K562 (cell line): ENCODE measurements at regions not wholly inside any gene's neighbourhood (a gene's known extent, or its start where the extent isn't known, plus 50 kb on each side); places are given as distances from the start of the nearest gene placed in this dataset.

Source experiments
- ATAC-seq: fragments of 200-7000 bp; cut with Tn5 transposase; 3 replicates; pipeline ENCODE4 v1.9.1; 2020; ENCODE audit warnings: moderate library complexity
- BruUV-seq: library from RNA; stranded (reverse); fragments of 400-500 nt; replicated peaks from 2 replicates; lab custom pipeline; 2021; lab: Mats Ljungman, UMichigan
- CTCF ChIA-PET: fragments of 300-600 bp; formaldehyde crosslinking; extraction: SDS; loops from one replicate; lab custom pipeline; 2021; ENCODE audit warnings: low intra/inter-chr PET ratio; lab: Yijun Ruan, JAX
- POLR2A ChIA-PET: fragments of 300-600, 350-650 bp; sonication (Branson Sonifier 250); formaldehyde crosslinking; extraction: SDS; loops from one replicate; lab custom pipeline; 2021; ENCODE audit warnings: antibody characterized with exemption, inconsistent platforms; lab: Yijun Ruan, JAX
- DNase-seq, 4 experiments: peaks; one replicate each; pipeline versions ENCODE4 v3.0.0 to v3.0.0-alpha.2; 2011 to 2018; ENCODE audit warnings: low spot score in 3 of 4, mixed read lengths in 3 of 4; ENCODE audit errors: extremely low read depth in 1 of 4
- FAIRE-seq: peaks from 2 replicates; lab custom pipeline; 2011; peaks lifted over from hg19 to GRCh38; lab: Jason Lieb, UNC
- H2AFZ ChIP-seq: 2 replicates; pipeline ENCODE4 v1.6.0; 2011; ENCODE audit warnings: low read depth, low read length, control low read depth, inconsistent platforms
- H3K27ac ChIP-seq: fragments of 200-600 bp; 3 replicates; pipeline ENCODE4 v1.8.0; 2011; ENCODE audit warnings: low read depth, mild to moderate bottlenecking, control low read depth, inconsistent platforms, low read length, moderate library complexity, mixed read lengths; ENCODE audit errors: extremely low read depth
- H3K27me3 ChIP-seq, 2 experiments: fragments of 300-600 bp in 1 of 2; 2 replicates in 1 of 2; 3 replicates in 1 of 2; pipeline versions ENCODE4 v1.6.0 to v1.8.0; 2011; ENCODE audit warnings: inconsistent platforms in 2 of 2, low read length in 2 of 2, mild to moderate bottlenecking in 1 of 2, mixed read lengths in 1 of 2, moderate library complexity in 1 of 2; ENCODE audit not compliant: control insufficient read depth in 2 of 2, insufficient read depth in 2 of 2
- H3K36me3 ChIP-seq: fragments of 300-600 bp; 3 replicates; pipeline ENCODE4 v1.8.0; 2011; ENCODE audit warnings: mild to moderate bottlenecking, low read length, inconsistent platforms; ENCODE audit not compliant: control insufficient read depth, insufficient read depth
- H3K4me1 ChIP-seq, 2 experiments: fragments of 200-600 bp in 1 of 2; replicated peaks in 1 of 2; 2 replicates in 1 of 2; 3 replicates in 1 of 2; pipeline versions ENCODE4 v1.5.1 to v1.8.0; 2011; ENCODE audit warnings: inconsistent platforms in 2 of 2, low read length in 2 of 2, mild to moderate bottlenecking in 1 of 2, mixed read lengths in 1 of 2, moderate library complexity in 1 of 2; ENCODE audit not compliant: control insufficient read depth in 2 of 2, insufficient read depth in 2 of 2
- H3K4me2 ChIP-seq: 2 replicates; pipeline ENCODE4 v1.6.1; 2011; ENCODE audit warnings: low read length, control low read depth, inconsistent platforms, mixed read lengths; ENCODE audit not compliant: insufficient read depth
- H3K4me3 ChIP-seq: fragments of 200-600 bp; sonication (generic), shearing (Covaris generic); 2 replicates; pipeline ENCODE4 v1.5.1; 2016; ENCODE audit warnings: control low read depth, inconsistent platforms
- H3K79me2 ChIP-seq: fragments of 200-600 bp; 3 replicates; pipeline ENCODE4 v1.8.0; 2011; ENCODE audit warnings: low read length, inconsistent platforms; ENCODE audit not compliant: control insufficient read depth, insufficient read depth
- H3K9ac ChIP-seq, 2 experiments: 2 replicates each; pipeline versions ENCODE4 v1.6.0 to v1.6.1; 2011; ENCODE audit warnings: low read depth in 2 of 2, low read length in 2 of 2, control low read depth in 1 of 2, inconsistent platforms in 1 of 2, mild to moderate bottlenecking in 1 of 2, mixed read lengths in 1 of 2; ENCODE audit not compliant: insufficient read depth in 1 of 2
- H3K9me1 ChIP-seq: one replicate; pipeline ENCODE4 v1.6.0; 2011; ENCODE audit warnings: inconsistent platforms, mild to moderate bottlenecking, low read length, moderate library complexity; ENCODE audit not compliant: control insufficient read depth, insufficient read depth
- H3K9me3 ChIP-seq: replicated peaks from 2 replicates; pipeline ENCODE4 v1.5.1; 2011; ENCODE audit warnings: low read depth, low read length, inconsistent platforms; ENCODE audit not compliant: control insufficient read depth, insufficient read depth
- H4K20me1 ChIP-seq: replicated peaks from 2 replicates; pipeline ENCODE4 v1.6.1; 2011; ENCODE audit warnings: low read length, inconsistent platforms, mixed read lengths; ENCODE audit not compliant: control insufficient read depth, insufficient read depth
- CEBPG ChIP-seq, 3 experiments: fragments of 200-800 bp in 1 of 3; sonication (Bioruptor generic) in 1 of 3; sonication (generic) in 1 of 3; formaldehyde crosslinking in 1 of 3; IDR thresholded peaks in 2 of 3; conservative IDR thresholded peaks in 1 of 3; 2 replicates each; pipeline versions ENCODE4 v1.6.1 to v1.8.0; 2016 to 2022; ENCODE audit warnings: missing compliant biosample characterization in 2 of 3, missing genetic modification characterization in 2 of 3, mild to moderate bottlenecking in 1 of 3, missing genetic modification reagents in 1 of 3
- KHSRP ChIP-seq: fragments of 450-650 bp; IDR thresholded peaks from 2 replicates; pipeline ENCODE4 v1.6.1; 2017
- MBD2 ChIP-seq: sonication (generic); IDR thresholded peaks from 2 replicates; pipeline ENCODE4 v1.6.1; 2016; ENCODE audit warnings: low read depth, borderline replicate concordance
- OTX1 ChIP-seq: fragments of 450-650 bp; formaldehyde crosslinking; IDR thresholded peaks from 2 replicates; pipeline ENCODE4 v1.4.0; 2022; ENCODE audit warnings: mild to moderate bottlenecking
- PCBP2 ChIP-seq: fragments of 200-400 bp; formaldehyde crosslinking; IDR thresholded peaks from 2 replicates; pipeline ENCODE4 v1.6.1; 2018; ENCODE audit warnings: low read length, low read depth, mild to moderate bottlenecking, moderate library complexity; ENCODE audit not compliant: poor library complexity, severe bottlenecking
- POLR2AphosphoS5 ChIP-seq: IDR thresholded peaks from 2 replicates; pipeline ENCODE4 v1.6.1; 2011; ENCODE audit warnings: mild to moderate bottlenecking, low read depth, low read length, moderate library complexity; ENCODE audit not compliant: control insufficient read depth, insufficient read depth
- RHOXF2B ChIP-seq: fragments of 250-450 bp; sonication (Bioruptor Pico); conservative IDR thresholded peaks from 2 replicates; pipeline ENCODE4 v1.5.1; 2021
- ZKSCAN3 ChIP-seq: fragments of 250-450 bp; sonication (Bioruptor Pico); IDR thresholded peaks from 2 replicates; pipeline ENCODE4 v1.4.0; 2020
- ZNF217 ChIP-seq: sonication (generic); formaldehyde crosslinking; IDR thresholded peaks from 2 replicates; pipeline ENCODE4 v1.8.0; 2022; ENCODE audit warnings: mild to moderate bottlenecking, missing genetic modification reagents
- ZNF282 ChIP-seq: sonication (generic); formaldehyde crosslinking; IDR thresholded peaks from 2 replicates; pipeline ENCODE4 v1.8.1; 2023; ENCODE audit warnings: missing genetic modification reagents
- WGBS: fragments of 100-300 bp; shearing (Covaris generic); methylation state at CpG from one replicate; pipeline ENCODE4 v1.1.6; 2016; ENCODE audit warnings: low coverage, mixed read lengths; ENCODE audit not compliant: insufficient coverage; ENCODE audit errors: missing lambda C conversion rate; 5-methylcytosine and 5-hydroxymethylcytosine counted together
- in situ Hi-C: fragments of 300-500 bp; cut with MboI; formaldehyde crosslinking; loops from 4 replicates; pipeline ENCODE4 v1.15.0; 2018; ENCODE audit warnings: inconsistent platforms, mixed read lengths
- intact Hi-C: fragments of 100-400 bp; cut with micrococcal nuclease; formaldehyde crosslinking; loops from 2 replicates; pipeline ENCODE4 v1.14.2; 2022
- TF ChIP-seq, protein P1 (sequence below), 2 experiments: fragments of 450-650 bp in 1 of 2; sonication (generic) in 1 of 2; formaldehyde crosslinking; conservative IDR thresholded peaks; 2 replicates each; pipeline versions ENCODE4 v1.4.0 to v1.8.1; 2020 to 2022; ENCODE audit warnings: mild to moderate bottlenecking in 1 of 2, missing genetic modification reagents in 1 of 2
- TF ChIP-seq, protein P2 (sequence below): IDR thresholded peaks from 2 replicates; pipeline ENCODE4 v1.6.1; 2012; ENCODE audit warnings: low read depth, low read length, improper control_type of control experiment, borderline replicate concordance

DNA sequence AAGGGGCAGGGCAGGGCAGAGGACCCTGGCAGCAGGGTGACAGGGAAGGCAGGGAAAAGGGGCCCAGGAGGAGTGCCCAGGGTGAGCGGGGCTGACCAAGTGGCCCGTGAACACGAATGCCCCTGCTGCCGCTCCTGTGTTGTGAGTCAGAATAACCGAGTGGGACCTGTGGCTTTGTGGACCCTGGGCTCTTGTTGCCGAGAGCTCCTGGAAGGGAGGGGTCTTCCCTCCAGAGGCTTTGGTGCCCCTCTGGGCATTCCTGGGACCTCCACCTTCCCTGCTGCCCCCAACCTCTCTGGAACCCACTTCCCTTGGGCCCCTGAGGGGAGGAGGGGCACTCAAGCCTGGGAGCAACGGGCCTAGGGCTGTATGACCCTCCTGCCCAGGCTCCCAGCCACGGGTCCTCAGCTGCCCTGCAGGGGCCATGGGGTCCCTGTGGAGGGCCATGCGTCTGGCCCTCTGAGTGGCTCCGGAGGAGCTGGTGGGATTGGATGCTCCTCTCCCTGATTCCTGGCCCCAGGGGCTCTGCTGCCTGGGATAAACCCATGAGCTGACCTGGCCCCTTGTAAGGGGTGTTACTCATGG is 319.4 kb downstream of the TMEM121 start (continued):
- TF ChIP-seq, protein P1, sequence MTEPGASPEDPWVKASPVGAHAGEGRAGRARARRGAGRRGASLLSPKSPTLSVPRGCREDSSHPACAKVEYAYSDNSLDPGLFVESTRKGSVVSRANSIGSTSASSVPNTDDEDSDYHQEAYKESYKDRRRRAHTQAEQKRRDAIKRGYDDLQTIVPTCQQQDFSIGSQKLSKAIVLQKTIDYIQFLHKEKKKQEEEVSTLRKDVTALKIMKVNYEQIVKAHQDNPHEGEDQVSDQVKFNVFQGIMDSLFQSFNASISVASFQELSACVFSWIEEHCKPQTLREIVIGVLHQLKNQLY (CRISPR knock-in tag; conservative IDR thresholded peaks at IDR 0.05), result no peak
- TF ChIP-seq, protein P2, sequence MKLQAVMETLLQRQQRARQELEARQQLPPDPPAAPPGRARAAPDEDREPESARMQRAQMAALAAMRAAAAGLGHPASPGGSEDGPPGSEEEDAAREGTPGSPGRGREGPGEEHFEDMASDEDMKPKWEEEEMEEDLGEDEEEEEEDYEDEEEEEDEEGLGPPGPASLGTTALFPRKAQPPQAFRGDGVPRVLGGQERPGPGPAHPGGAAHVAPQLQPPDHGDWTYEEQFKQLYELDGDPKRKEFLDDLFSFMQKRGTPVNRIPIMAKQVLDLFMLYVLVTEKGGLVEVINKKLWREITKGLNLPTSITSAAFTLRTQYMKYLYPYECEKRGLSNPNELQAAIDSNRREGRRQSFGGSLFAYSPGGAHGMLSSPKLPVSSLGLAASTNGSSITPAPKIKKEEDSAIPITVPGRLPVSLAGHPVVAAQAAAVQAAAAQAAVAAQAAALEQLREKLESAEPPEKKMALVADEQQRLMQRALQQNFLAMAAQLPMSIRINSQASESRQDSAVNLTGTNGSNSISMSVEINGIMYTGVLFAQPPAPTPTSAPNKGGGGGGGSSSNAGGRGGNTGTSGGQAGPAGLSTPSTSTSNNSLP, result no peak
- no peak for TF ChIP-seq MBD2
- TF ChIP-seq CEBPG (CRISPR knock-in tag; IDR thresholded peaks at IDR 0.05), result no peak
- no peak for TF ChIP-seq CEBPG (tag; conservative IDR thresholded peaks at IDR 0.05 in 1 of 2, IDR thresholded peaks at IDR 0.05 in 1 of 2)

DNA sequence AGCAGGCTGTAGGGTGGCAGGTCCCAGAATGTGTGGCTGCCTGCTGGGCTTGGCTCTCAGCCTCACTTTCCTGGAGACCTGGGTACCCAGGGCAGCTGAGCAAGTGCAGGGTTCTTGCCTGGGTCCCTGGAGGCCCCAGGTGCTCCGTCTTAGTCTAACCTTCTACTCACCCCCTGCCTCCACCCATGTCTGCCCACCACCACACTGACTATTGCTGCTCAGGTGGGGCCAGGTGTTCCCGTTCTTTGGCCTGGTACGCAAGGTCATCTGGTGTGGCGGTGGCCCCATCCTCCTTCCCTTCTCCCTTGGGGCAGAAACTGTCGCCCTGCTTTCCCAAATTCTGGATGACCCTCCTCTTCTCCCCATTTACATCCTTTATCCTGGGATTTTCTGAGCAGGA is 319.9 kb downstream of the TMEM121 start:
- CTCF ChIA-PET, result no interaction called here
- Histone ChIP-seq H2AFZ (no peak overlapping the region), H3K36me3 (no peaks in the 10 kb centered on the region), H3K79me2 (no peaks in the 10 kb centered on the region), H3K27ac (no peak overlapping the region), H3K9me1 (no peaks in the 10 kb centered on the region), H3K4me2 (no peak overlapping the region), H4K20me1 (no peaks in the 10 kb centered on the region), H3K9ac (no peak overlapping the region), H3K27me3 (no peaks in the 10 kb centered on the region; a peak in 1 of 5 replicates)
- no peak for FAIRE-seq
- ATAC-seq, result no peak
- intact Hi-C loops, result no loop called here
- TF ChIP-seq PCBP2, result no peak
- no peak for TF ChIP-seq KHSRP
- no peak for TF ChIP-seq ZNF282 (CRISPR knock-in tag)
- TF ChIP-seq ZKSCAN3 (CRISPR knock-in tag), result no peak
- TF ChIP-seq POLR2AphosphoS5, result no peak
- TF ChIP-seq OTX1 (CRISPR knock-in tag), result no peak
- TF ChIP-seq RHOXF2B (CRISPR knock-in tag), result no peak
- TF ChIP-seq ZNF217 (CRISPR knock-in tag), result no peak
- TF ChIP-seq, all 486 proteins: peak for 0
- POLR2A ChIA-PET, result no interaction called here
- DNase-seq, result no peak
- Histone ChIP-seq H3K9me3 (no peaks in the 10 kb centered on the region), H3K4me3 (no peak overlapping the region), H3K4me1 (no peaks in the 10 kb centered on the region)
- in situ Hi-C loops, result no loop called here
- 0% methylated on average over 3 of the region's 5 CpGs for WGBS
- no TSS peak for BruUV-seq
